Lower leg skin (tissue), 3 donors: ENCODE measurements at regions not wholly inside any gene's neighbourhood (a gene's known extent, or its start where the extent isn't known, plus 50 kb on each side); places are given as distances from the start of the nearest gene placed in this dataset.

ENCODE experiments used
- CTCF ChIP-seq, 3 donors: fragments of 450-650 bp; IDR thresholded peaks; one replicate each; pipeline ENCODE4 v1.5.1; 2016; ENCODE audit warnings: antibody characterized with exemption in 3 of 3, mild to moderate bottlenecking in 3 of 3, moderate library complexity in 2 of 3
- POLR2A ChIP-seq, 2 donors: fragments of 450-650 bp; IDR thresholded peaks; one replicate each; pipeline ENCODE4 v1.6.1; 2016 to 2017; ENCODE audit warnings: antibody characterized with exemption in 2 of 2, mild to moderate bottlenecking in 1 of 2, moderate library complexity in 1 of 2

- TF ChIP-seq CTCF (IDR thresholded peaks at IDR 0.05) (no peak), POLR2A (IDR thresholded peaks at IDR 0.05) (no peak)
Measured at GRCh38 chr2:8538531-8538930, 143.3 kb upstream of the ID2 start.
